SK-N-DZ (cell line): ENCODE measurements at regions not wholly inside any gene's neighbourhood (a gene's known extent, or its start where the extent isn't known, plus 50 kb on each side); places are given as distances from the start of the nearest gene placed in this dataset.

ENCODE experiments used
- DNase-seq: peaks from one replicate; pipeline ENCODE4 v3.0.0-alpha.2; 2015; ENCODE audit warnings: low spot score

DNA sequence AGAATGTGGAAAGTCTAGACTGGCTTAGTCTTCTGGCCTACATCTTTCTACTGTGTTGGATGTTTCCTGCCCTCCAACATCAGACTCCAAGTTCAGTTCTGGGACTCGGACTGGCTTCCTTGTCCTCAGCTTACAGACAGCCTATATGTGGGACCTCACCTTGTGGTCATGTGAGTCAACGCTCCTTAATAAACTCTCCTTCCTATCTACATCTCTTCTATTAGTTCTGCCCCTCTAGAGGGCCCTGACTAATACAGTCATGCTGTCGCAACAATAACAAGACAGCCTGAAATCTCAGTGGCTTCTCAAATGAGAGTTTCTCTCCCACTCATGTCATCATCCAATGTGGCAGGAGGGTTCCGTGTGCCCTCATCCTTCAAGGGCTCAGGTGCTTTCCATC lies 347.8 kb downstream of the MZT1 start:
- DNase-seq, result no peak

GRCh38 chr13:72368031-72368430 lies 359.4 kb downstream of the MZT1 start:
- DNase-seq, result no peak

GRCh38 chr13:72346716-72347115 lies 380.7 kb downstream of the MZT1 start:
- DNase-seq, result no peak

DNA sequence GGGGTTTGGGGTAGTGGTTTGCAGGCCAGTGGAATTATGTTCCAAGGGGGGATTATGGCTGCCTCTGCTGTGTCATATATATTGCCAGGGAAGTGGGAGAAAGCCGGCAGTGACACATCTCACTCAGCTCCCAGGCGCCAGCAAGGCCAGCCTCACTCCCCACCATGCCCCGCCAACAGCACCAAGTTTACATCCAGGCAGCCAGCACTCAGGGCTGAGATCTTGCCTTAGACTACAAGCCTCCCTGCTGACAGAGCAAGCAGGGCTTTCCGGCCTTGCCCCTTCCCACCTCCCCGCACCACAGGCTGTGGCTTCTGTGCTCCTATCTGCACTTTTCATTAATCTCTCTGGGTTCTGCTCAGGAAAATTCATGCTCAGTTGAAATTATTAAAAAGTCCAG lies 385.1 kb downstream of the MZT1 start:
- DNase-seq, result no peak

DNA sequence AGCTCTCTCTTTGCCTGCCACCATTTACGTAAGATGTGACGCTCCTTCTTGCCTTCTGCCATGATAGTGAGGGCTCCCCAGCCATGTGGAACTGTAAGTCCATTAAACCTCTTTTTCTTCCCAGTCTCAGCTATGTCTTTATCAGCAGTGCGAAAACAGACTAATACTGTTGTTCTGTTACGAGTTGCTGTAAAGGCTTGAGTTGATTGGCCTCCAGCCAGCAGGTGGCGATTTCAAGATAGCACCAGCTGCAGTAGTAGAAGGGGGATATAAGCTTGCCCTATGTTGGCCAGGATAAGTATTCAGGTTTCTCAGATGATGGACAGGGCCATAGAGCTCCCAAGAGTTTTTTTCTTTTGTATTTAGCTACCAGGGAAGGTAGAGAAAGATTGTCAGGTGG lies 385.5 kb downstream of the MZT1 start:
- DNase-seq, result peak; percentile 10

GRCh38 chr13:72317346-72318109 lies 409.9 kb downstream of the MZT1 start:
- no peak for DNase-seq

GRCh38 chr13:72316716-72317115 lies 410.7 kb downstream of the MZT1 start:
- no peak for DNase-seq

DNA sequence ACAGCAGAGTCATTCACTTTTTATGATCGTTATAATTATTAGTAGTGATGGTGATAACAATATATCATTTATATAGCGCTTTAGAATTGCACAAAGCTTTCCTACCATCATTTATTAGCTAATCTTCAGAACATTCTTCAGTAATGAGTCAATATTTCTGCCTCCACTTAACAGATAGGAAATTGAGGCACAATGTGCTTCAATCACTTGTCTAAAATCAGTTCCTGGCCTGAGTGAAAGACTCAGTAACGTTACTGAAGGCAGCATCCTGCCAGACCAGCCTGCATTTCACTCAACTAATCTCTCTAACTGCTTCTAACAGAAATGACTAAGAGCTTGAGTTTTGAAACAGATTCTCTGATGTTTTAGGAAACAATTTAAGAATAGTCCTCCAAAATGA lies 412.1 kb downstream of the MZT1 start:
- DNase-seq, result no peak

DNA sequence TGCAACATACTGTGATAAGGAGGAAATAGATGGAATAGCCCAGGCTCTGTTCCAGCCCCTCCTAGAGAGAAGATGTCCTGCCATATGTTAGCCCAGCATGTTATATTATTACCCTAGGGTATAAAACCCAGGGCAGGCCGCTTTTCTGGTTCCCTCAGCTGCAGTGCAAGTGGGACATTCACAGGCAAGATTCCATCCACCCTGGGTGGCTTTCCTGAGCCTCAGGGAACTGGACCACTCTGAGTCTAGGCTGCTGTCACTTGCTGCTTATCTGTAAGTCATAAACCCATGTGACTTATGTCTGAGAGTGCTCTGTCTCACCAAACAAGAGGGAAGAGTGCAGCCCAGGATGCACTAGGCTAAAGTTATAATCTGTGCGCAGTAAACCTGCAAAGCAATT lies 413.2 kb downstream of the MZT1 start:
- DNase-seq, result no peak

- DNase-seq, result peak; percentile 22
Observed at GRCh38 chr13:72313546-72313945, 413.9 kb downstream of the MZT1 start.

DNA sequence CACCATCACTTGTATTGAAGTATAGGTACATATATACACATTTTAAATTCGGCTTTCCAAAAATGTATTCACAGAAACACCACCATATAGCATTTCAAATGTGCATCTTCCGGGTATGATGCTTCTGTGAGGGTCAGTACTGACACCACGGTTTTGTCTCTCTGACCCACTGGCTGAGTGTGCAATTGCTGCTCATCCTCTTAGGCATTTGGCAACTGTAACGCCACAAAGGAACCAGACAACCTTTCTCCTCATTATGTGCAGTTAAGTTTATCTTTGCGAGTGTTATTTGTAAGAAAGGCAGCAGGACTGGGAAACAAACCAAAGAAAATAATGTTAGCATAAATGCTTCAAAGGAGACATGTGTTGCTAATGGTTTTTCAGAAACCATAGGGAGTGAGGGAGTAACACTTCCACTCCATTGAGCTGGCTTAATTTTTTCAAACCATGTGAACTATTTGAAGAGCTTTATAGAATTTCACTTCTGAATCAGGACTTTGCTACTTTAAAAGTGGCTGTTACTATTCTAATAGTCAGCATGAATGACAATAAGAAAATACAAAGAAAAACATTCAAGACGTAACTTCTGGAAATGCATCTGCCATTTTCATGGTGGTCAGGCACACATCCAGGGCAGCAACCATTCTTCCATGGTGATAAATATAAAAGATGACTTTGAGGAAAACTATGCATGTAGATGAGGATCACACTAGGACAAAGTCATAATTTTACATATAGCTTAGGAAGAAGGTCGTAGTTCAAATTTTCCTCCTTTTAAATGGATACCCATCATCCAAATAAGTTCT lies 423.3 kb downstream of the MZT1 start:
- no peak for DNase-seq

DNA sequence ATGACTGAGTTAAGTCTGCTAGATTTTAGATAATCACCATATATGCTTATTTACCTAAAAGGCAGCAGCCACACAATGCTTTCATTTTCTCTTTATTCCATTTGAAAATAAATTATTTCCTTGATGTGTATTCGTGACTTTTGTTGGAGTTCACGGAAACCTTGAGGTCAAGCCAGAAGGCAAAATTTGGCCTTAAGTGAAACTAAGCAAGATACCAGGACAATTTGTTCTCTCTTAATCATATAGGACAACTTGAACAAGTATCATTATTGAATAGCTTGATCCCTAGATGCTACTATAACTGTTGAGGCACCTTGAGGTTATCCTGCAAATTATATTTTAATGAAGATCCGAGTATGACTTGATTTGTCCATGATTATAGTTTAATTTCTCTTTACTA lies 429.2 kb upstream of the DACH1 start:
- no peak for DNase-seq

GRCh38 chr13:72295153-72295552 lies 428.1 kb upstream of the DACH1 start:
- no peak for DNase-seq

DNA sequence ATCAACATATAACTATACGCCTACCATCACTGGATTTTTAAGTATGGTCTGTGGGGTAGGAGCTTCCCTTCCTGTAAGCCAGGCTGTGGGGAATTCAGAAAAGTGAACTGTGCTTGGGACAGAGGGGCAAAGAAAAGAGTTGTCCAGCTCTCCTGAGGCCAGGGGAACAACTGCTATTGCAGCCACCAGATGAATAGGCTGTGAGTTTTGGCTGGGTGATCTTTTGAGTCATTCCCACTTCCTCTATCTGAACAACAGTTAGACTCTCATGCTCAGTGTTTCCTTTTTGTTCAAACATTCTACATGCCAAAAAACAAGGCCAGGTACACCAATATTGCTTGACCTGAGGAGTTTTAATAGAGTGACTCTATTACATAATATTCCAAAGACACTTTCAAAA lies 426.2 kb upstream of the DACH1 start:
- DNase-seq, result no peak

DNA sequence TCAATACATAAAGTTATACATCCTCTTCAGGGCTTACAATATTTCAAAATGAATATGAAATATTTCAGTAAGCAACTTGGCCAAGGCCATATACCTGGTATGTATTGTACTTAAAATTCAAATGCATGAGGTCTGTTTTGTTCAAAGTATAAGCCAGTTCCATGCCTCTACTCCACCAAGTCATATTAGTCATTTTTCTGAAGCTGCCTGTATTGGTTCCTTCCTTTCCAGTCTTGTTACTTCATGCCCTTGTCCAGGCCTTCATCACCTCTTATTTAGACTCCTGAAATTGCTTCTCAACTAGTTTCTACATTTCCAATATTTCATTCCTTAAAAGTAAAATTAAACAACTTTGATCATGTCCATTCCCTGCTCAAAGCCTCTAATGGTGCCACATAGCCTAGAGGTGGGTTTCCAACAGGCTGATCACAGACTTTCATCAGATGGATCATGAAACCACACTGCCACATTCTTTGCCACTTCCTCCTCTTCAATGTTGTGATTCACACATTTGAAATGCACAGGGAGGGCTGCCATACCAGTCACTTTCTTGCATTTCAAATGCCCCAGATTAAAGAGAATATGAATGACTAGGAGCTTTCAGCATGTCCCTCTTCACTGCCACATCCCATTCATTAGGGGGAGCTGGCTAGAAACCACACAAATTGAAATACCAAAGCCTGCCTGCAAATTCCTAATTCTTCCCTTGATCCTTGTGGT lies 424.1 kb upstream of the DACH1 start:
- no peak for DNase-seq

- no peak for DNase-seq
Observed at GRCh38 chr13:72286421-72286820, 419.4 kb upstream of the DACH1 start.

- DNase-seq, result no peak
Observed at GRCh38 chr13:72284791-72285190, 417.8 kb upstream of the DACH1 start.

- DNase-seq, result no peak
Observed at GRCh38 chr13:72261732-72262131, 394.7 kb upstream of the DACH1 start.

DNA sequence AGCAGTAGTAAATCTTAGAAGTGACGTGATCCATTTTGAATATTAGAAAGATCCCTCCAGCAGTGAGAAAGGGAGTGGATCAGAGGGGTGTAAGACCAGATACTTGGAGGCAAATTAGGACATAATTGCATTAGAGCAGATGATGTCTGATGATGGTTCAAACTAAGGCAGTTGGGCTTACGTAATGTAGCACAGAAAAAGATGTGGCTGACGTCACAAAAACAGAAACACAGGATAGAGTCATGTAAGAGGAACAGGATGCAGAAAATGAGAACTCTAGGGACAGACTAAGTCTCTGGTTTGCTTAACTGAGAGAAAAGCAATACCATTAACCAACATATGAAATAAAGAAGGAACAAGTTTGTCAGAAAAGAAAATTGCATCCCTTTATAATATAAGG lies 392.5 kb upstream of the DACH1 start:
- peak; percentile 34 for DNase-seq

DNA sequence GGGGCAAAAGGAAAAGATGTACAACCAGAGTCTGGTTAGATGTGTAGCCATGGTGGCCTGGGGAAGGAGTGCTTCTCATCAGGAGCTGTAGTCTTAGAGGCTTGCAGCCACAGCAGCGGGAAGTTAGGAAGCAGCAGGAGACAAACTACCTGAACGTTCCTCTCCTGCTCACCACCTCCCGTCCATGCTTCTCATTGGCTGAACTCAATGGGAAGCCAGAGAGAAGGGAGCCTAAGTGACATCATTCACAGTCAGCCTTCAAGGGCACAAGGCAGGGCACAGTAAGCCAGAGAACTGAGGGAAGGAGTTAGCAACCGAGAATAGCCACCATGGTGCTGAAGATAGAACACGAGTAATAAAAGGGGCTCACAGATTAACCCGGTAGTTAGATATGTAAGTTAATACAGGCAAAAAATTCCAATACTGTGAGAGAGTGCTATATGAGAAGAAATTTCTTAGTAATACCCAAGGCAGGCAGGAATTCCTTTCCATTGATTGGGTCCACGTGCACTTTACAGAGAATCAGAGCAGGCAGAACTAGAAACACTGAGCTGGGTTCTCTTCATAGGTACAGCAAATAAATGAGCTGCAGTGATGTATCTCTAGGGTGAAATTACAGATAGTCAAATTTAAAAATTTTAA lies 391.5 kb upstream of the DACH1 start:
- DNase-seq, result no peak

DNA sequence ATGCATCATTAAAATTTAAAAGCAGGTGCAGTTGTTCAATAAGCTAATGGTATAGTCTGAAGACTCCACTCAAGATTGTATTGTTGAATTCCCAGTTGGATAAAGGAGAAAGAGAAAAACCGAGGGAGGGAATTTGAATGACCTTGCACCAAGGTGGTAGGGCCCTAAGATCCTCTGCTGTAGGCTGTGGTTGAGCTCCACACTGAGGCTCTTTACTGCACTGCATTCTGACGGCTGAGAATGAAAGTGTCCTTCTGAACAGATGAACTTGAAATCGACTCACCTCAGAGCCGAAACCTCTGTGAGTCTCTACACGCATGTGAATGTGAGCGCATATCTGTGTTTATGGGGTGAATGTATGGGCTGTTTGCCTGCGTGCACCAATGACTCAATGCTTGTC lies 388.9 kb upstream of the DACH1 start:
- DNase-seq, result peak; percentile 77

GRCh38 chr13:72253754-72254153 lies 386.8 kb upstream of the DACH1 start:
- no peak for DNase-seq
